Mesenchymal stem cell (in vitro differentiated cells and primary cell): ENCODE measurements at regions not wholly inside any gene's neighbourhood (a gene's known extent, or its start where the extent isn't known, plus 50 kb on each side); places are given as distances from the start of the nearest gene placed in this dataset.
A peak's percentile ranks its signal among the peaks of the same experiment; 100 is the strongest.

Experiments used
- DNase-seq: peaks from one replicate; pipeline ENCODE4 v3.0.0-alpha.2; 2013
- H2AFZ ChIP-seq: one replicate; pipeline ENCODE4 v1.6.1; 2013; ENCODE audit warnings: low read depth, mild to moderate bottlenecking, control low read depth, inconsistent platforms, low read length, moderate library complexity
- H2AK5ac ChIP-seq: 2 replicates; pipeline ENCODE4 v1.6.1; 2013; ENCODE audit warnings: low read length, moderate library complexity, mild to moderate bottlenecking, inconsistent platforms; ENCODE audit not compliant: severe bottlenecking
- H2BK120ac ChIP-seq: one replicate; pipeline ENCODE4 v1.6.1; 2013; ENCODE audit warnings: low read depth, mild to moderate bottlenecking, inconsistent platforms, low read length, moderate library complexity
- H2BK12ac ChIP-seq, 2 experiments: one replicate each; pipeline ENCODE4 v1.6.1; 2013; ENCODE audit warnings: inconsistent platforms in 2 of 2, low read length in 2 of 2, mild to moderate bottlenecking in 2 of 2, moderate library complexity in 2 of 2, control low read depth in 1 of 2
- H2BK15ac ChIP-seq: one replicate; pipeline ENCODE4 v1.6.1; 2013; ENCODE audit warnings: mild to moderate bottlenecking, low read depth, inconsistent platforms; ENCODE audit not compliant: poor library complexity, severe bottlenecking
- H2BK5ac ChIP-seq: 2 replicates; pipeline ENCODE4 v1.6.1; 2013; ENCODE audit warnings: low read depth, mild to moderate bottlenecking, low read length, control low read depth, inconsistent platforms; ENCODE audit not compliant: poor library complexity, severe bottlenecking
- H3K14ac ChIP-seq, 2 experiments: one replicate each; pipeline ENCODE4 v1.6.1; 2013; ENCODE audit warnings: inconsistent platforms in 2 of 2, low read length in 2 of 2, control low read depth in 1 of 2, mild to moderate bottlenecking in 1 of 2, moderate library complexity in 1 of 2
- H3K18ac ChIP-seq, 2 experiments: one replicate each; pipeline ENCODE4 v1.6.1; 2013; ENCODE audit warnings: inconsistent platforms in 2 of 2, low read length in 2 of 2, control low read depth in 1 of 2, low read depth in 1 of 2, mild to moderate bottlenecking in 1 of 2
- H3K23ac ChIP-seq, 2 experiments: one replicate each; pipeline ENCODE4 v1.6.1; 2013; ENCODE audit warnings: inconsistent platforms in 2 of 2, low read length in 2 of 2, mild to moderate bottlenecking in 2 of 2, moderate library complexity in 2 of 2, control low read depth in 1 of 2
- H3K27ac ChIP-seq: 2 replicates; pipeline ENCODE4 v1.5.1; 2013; ENCODE audit warnings: mild to moderate bottlenecking, moderate library complexity, low read length, control low read depth, inconsistent platforms; ENCODE audit not compliant: poor library complexity, severe bottlenecking
- H3K27me3 ChIP-seq, 2 experiments: 2 replicates each; pipeline versions ENCODE4 v1.6.1 to v1.7.0; 2013; ENCODE audit warnings: low read length in 2 of 2, mild to moderate bottlenecking in 2 of 2, moderate library complexity in 2 of 2, control low read depth in 1 of 2, inconsistent platforms in 1 of 2; ENCODE audit not compliant: control insufficient read depth in 1 of 2, insufficient read depth in 1 of 2
- H3K36me3 ChIP-seq, 2 experiments: 2 replicates each; pipeline versions ENCODE4 v1.6.1 to v1.7.0; 2013; ENCODE audit warnings: low read length in 2 of 2, control low read depth in 1 of 2, inconsistent platforms in 1 of 2, low read depth in 1 of 2, mild to moderate bottlenecking in 1 of 2; ENCODE audit not compliant: insufficient read depth in 2 of 2, control insufficient read depth in 1 of 2
- H3K4ac ChIP-seq, 2 experiments: one replicate each; pipeline ENCODE4 v1.6.1; 2013; ENCODE audit warnings: inconsistent platforms in 2 of 2, low read length in 2 of 2, mild to moderate bottlenecking in 2 of 2, moderate library complexity in 2 of 2, control low read depth in 1 of 2, low read depth in 1 of 2
- H3K4me1 ChIP-seq: 2 replicates; pipeline ENCODE4 v1.6.1; 2013; ENCODE audit warnings: low read depth, low read length, control low read depth; ENCODE audit not compliant: control insufficient read depth, insufficient read depth
- H3K4me2 ChIP-seq: 2 replicates; pipeline ENCODE4 v1.6.1; 2013; ENCODE audit warnings: low read length, mild to moderate bottlenecking, inconsistent platforms; ENCODE audit not compliant: poor library complexity, severe bottlenecking
- H3K4me3 ChIP-seq, 2 experiments: 2 replicates each; pipeline versions ENCODE4 v1.5.1 to v1.7.0; 2013; ENCODE audit warnings: low read length in 2 of 2, mild to moderate bottlenecking in 2 of 2, control low read depth in 1 of 2, low read depth in 1 of 2; ENCODE audit not compliant: insufficient read depth in 1 of 2
- H3K79me1 ChIP-seq: replicated peaks from 2 replicates; pipeline ENCODE4 v1.6.1; 2013; ENCODE audit warnings: mild to moderate bottlenecking, control low read depth, low read length, inconsistent platforms; ENCODE audit not compliant: poor library complexity, severe bottlenecking
- H3K9ac ChIP-seq: 2 replicates; pipeline ENCODE4 v1.7.0; 2013; ENCODE audit warnings: mild to moderate bottlenecking, low read length, moderate library complexity
- H3K9me3 ChIP-seq: 2 replicates; pipeline ENCODE4 v1.7.0; 2013; ENCODE audit warnings: mild to moderate bottlenecking, low read length; ENCODE audit not compliant: control insufficient read depth
- H4K8ac ChIP-seq: one replicate; pipeline ENCODE4 v1.6.1; 2013; ENCODE audit warnings: inconsistent platforms, mild to moderate bottlenecking, low read length, moderate library complexity
- H4K91ac ChIP-seq: one replicate; pipeline ENCODE4 v1.6.1; 2013; ENCODE audit warnings: mild to moderate bottlenecking, low read length, inconsistent platforms
- WGBS: methylation state at CpG from one replicate; pipeline ENCODE4 v1.1.7; 2013; ENCODE audit warnings: mixed read lengths; 5-methylcytosine and 5-hydroxymethylcytosine counted together

GRCh38 chr2:100753881-100754280, 66.1 kb upstream of the NPAS2 start:
- Histone ChIP-seq H2AFZ (no peak overlapping the region), H2AK5ac (no peak overlapping the region), H2BK120ac (no peak overlapping the region), H3K27me3 (peaks cover 0 to 10% of the 10 kb centered on the region in 2 experiments), H2BK12ac (no peak overlapping the region), H3K18ac (no peak overlapping the region), H3K9ac (no peak overlapping the region), H3K4me2 (no peak overlapping the region), H3K14ac (no peak overlapping the region), H3K36me3 (no peaks in the 10 kb centered on the region), H3K4me3 (no peak overlapping the region), H4K91ac (no peak overlapping the region), H2BK15ac (no peak overlapping the region), H3K27ac (no peak overlapping the region), H3K79me1 (no peaks in the 10 kb centered on the region), H3K23ac (no peak overlapping the region), H4K8ac (no peak overlapping the region), H3K4me1 (no peaks in the 10 kb centered on the region), H3K9me3 (peaks cover 4% of the 10 kb centered on the region), H3K4ac (no peak overlapping the region), H2BK5ac (no peak overlapping the region)
- WGBS: 100% methylated on average over 1 of the region's 1 CpG
- no peak for DNase-seq

- Histone ChIP-seq H3K4me1 (no peaks in the 10 kb centered on the region), H2BK15ac (no peak overlapping the region), H3K27ac (no peak overlapping the region), H3K27me3 (peaks cover 0 to 10% of the 10 kb centered on the region in 2 experiments), H4K91ac (no peak overlapping the region), H2AK5ac (no peak overlapping the region), H3K4me2 (no peak overlapping the region), H2BK5ac (no peak overlapping the region), H3K9ac (no peak overlapping the region), H4K8ac (no peak overlapping the region), H2BK120ac (no peak overlapping the region), H3K4me3 (no peak overlapping the region), H2AFZ (no peak overlapping the region), H2BK12ac (no peak overlapping the region), H3K79me1 (no peaks in the 10 kb centered on the region), H3K9me3 (peaks cover 4% of the 10 kb centered on the region), H3K18ac (no peak overlapping the region), H3K14ac (no peak overlapping the region), H3K36me3 (no peaks in the 10 kb centered on the region), H3K23ac (no peak overlapping the region), H3K4ac (no peak overlapping the region)
- DNase-seq: no peak
- WGBS: 96% methylated on average over 4 of the region's 4 CpGs
Observed at GRCh38 chr2:100754951-100755350, 65.0 kb upstream of the NPAS2 start.

- no peak overlapping the region for H4K91ac ChIP-seq
- no peak overlapping the region for H2AFZ ChIP-seq
- peaks cover 0 to 10% of the 10 kb centered on the region in 2 experiments for H3K27me3 ChIP-seq
- 100% methylated on average over 1 of the region's 2 CpGs for WGBS
- H2BK15ac ChIP-seq: no peak overlapping the region
- H3K14ac ChIP-seq: no peak overlapping the region
- H3K18ac ChIP-seq: no peak overlapping the region
- no peak overlapping the region for H3K4ac ChIP-seq
- H3K4me1 ChIP-seq: no peaks in the 10 kb centered on the region
- no peak overlapping the region for H3K23ac ChIP-seq
- H2BK5ac ChIP-seq: no peak overlapping the region
- no peak overlapping the region for H2BK12ac ChIP-seq
- no peak overlapping the region for H3K4me2 ChIP-seq
- H3K9me3 ChIP-seq: peaks cover 2% of the 10 kb centered on the region
- H3K27ac ChIP-seq: no peak overlapping the region
- no peaks in the 10 kb centered on the region for H3K36me3 ChIP-seq
- H4K8ac ChIP-seq: no peak overlapping the region
- H2BK120ac ChIP-seq: no peak overlapping the region
- no peak overlapping the region for H3K9ac ChIP-seq
- no peak for DNase-seq
- H2AK5ac ChIP-seq: no peak overlapping the region
- no peaks in the 10 kb centered on the region for H3K79me1 ChIP-seq
- H3K4me3 ChIP-seq: no peak overlapping the region
Observed at GRCh38 chr2:100755441-100755840, 64.5 kb upstream of the NPAS2 start.

GRCh38 chr2:100756704-100757103, 63.2 kb upstream of the NPAS2 start:
- H2BK5ac ChIP-seq: no peak overlapping the region
- H4K91ac ChIP-seq: no peak overlapping the region
- no peak overlapping the region for H3K14ac ChIP-seq
- H3K4ac ChIP-seq: no peak overlapping the region
- peak overlapping the region; percentile 66 for H2BK120ac ChIP-seq
- no peak overlapping the region for H3K27ac ChIP-seq
- DNase-seq: no peak
- H2AFZ ChIP-seq: no peak overlapping the region
- H3K79me1 ChIP-seq: no peaks in the 10 kb centered on the region
- no peak overlapping the region for H3K4me2 ChIP-seq
- H4K8ac ChIP-seq: peak overlapping the region; percentile 47
- no peak overlapping the region for H3K18ac ChIP-seq
- no peaks in the 10 kb centered on the region for H3K36me3 ChIP-seq
- H3K23ac ChIP-seq: no peak overlapping the region
- no CpG with 5 or more reads among the region's 1 CpG for WGBS
- H2AK5ac ChIP-seq: no peak overlapping the region
- peak overlapping the region in 1 of 2 experiments; percentile 84 for H2BK12ac ChIP-seq
- H3K9ac ChIP-seq: no peak overlapping the region
- H3K27me3 ChIP-seq: peaks cover 0 to 5% of the 10 kb centered on the region in 2 experiments
- H3K4me3 ChIP-seq: no peak overlapping the region
- H3K9me3 ChIP-seq: no peaks in the 10 kb centered on the region
- no peak overlapping the region for H2BK15ac ChIP-seq
- H3K4me1 ChIP-seq: no peaks in the 10 kb centered on the region
